GM19025 (cell line): ENCODE measurements at regions not wholly inside any gene's neighbourhood (a gene's known extent, or its start where the extent isn't known, plus 50 kb on each side); places are given as distances from the start of the nearest gene placed in this dataset.

ENCODE experiments used
- ATAC-seq: cut with Tn5 transposase; IDR thresholded peaks from one replicate; pipeline ENCODE4 v1.9.1; 2021; ENCODE audit warnings: mild to moderate bottlenecking, low read depth, moderate library complexity; ENCODE audit not compliant: unreplicated experiment

- no peak for ATAC-seq
Measured at GRCh38 chr16:14337303-14338191, 266.4 kb downstream of the MRTFB start.

DNA sequence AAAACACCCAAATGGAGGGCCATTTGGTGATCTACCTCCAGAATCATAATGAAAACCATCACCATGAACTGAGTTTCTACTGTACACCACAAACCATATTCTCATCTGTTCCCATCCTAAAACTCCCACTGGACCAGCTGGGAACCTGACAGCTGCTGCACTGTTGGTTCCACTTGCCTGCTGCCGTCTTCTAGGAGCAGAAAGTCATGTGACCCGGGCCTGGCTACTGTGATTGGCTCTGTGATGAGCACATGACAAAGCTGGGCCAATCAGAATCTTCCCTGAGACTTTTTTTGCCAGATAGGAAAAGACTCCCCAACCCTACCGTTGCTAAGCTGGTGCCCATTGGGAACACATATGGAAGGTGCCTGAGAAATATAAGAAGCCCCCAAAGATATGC is 264.2 kb downstream of the MRTFB start:
- no peak for ATAC-seq

GRCh38 chr16:14334366-14335080 is 263.4 kb downstream of the MRTFB start:
- ATAC-seq, result no peak

- ATAC-seq, result no peak
Measured at GRCh38 chr16:14333361-14333760, 262.2 kb downstream of the MRTFB start.

DNA sequence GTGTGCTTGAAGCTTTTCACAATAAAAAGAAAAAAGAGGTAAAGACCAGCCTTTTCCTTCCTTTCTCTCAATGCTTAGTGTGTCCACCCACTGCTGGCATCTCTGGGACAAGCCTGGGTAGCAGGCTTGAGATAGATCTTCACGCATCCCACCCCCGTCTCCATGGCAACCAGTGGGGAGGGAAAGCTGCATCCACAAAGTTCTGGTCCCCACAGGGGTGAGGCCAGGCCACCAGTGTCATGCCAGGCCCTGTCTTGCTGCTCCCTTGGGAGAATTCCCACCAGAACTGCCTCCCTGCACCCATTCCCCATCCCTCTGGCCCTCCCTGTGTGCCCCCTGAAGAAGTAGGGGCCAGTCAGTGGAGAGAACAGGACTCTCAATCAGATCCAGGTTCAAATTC is 259.9 kb downstream of the MRTFB start:
- no peak for ATAC-seq

DNA sequence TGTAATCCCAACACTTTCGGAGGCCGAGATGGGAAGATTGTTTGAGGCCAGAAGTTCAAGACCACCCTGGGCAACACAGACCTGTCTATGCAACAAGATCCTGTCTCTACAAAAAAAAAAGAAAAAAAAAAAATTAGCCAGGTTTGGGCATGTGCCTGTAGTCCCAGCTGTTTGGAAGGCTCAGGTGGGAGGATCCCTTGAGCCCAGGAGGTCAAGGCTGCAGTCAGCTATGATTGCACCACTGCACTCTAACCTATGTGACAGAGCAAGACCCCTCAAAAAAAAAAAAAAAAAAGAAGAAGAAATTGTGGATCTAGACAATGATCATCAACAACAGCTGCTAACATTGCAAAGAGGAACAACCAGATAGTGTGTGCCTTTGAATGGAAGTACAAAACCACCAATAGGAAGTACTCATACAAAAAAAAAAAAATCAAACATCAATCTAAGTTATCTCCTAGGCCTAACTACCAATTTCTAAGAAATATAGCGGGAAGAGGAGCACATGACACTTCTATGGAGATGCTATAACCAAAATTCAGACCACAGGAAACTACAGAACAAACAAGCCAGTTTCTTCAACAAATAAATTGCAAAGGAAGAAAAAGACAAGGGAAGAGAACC is 258.7 kb downstream of the MRTFB start:
- ATAC-seq, result no peak

GRCh38 chr16:14325502-14326401 is 254.6 kb downstream of the MRTFB start:
- no peak for ATAC-seq

GRCh38 chr16:14324581-14324980 is 253.5 kb downstream of the MRTFB start:
- no peak for ATAC-seq

DNA sequence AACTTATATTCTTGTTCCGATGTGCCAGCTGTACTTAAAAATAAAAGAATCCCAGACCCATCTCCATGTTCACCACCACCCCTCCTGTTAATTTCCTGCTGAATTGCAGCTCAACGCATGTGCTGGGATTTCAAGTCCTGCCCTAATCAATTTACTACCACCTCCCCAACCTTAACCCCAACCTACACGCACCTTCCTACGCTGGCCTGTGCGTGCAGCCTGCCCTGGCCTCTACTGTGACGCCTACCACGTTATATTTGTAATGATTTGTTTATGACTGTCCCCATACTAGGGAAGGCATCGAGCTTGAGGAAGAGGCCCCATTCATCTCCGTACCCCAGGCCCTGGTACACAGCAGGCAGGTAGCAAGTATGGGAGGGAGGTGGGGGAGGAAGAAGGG is 251.1 kb downstream of the MRTFB start:
- ATAC-seq, result no peak

DNA sequence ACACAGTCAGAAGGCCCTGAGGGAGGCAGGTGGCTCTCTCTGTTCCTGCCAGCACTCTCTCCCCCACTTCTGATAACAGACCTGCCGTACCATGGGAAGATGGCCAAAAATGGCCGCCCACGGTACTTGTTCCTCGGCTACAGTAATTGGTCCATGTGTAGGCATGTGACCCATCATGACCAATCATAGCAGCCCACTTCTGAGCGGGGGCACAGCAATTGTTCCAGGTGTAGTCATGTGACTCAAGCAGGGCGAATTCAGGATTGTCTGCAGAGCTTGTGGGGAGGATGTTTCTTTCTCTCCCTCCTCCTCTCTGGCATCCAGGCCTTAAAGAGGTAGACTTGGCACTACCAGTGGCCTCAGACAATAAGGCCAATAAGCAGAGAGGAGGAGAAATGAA is 250.4 kb downstream of the MRTFB start:
- no peak for ATAC-seq

GRCh38 chr16:14320406-14320805 is 249.3 kb downstream of the MRTFB start:
- no peak for ATAC-seq
